AG09309 (cell line): ENCODE measurements at regions not wholly inside any gene's neighbourhood (a gene's known extent, or its start where the extent isn't known, plus 50 kb on each side); places are given as distances from the start of the nearest gene placed in this dataset.

Source experiments
- DNase-seq: peaks from one replicate; pipeline ENCODE4 v3.0.0-alpha.2; 2010; ENCODE audit warnings: low read depth
- H3K4me3 ChIP-seq: 2 replicates; pipeline ENCODE4 v1.5.1; 2011; ENCODE audit warnings: mild to moderate bottlenecking, low read depth, low read length, moderate library complexity; ENCODE audit not compliant: control insufficient read depth
- TF ChIP-seq, protein P1 (sequence below): IDR thresholded peaks from 2 replicates; pipeline ENCODE4 v1.5.1; 2011; ENCODE audit warnings: mild to moderate bottlenecking, low read depth, low read length, inconsistent platforms; ENCODE audit not compliant: insufficient read depth, control insufficient read depth; ENCODE audit errors: missing control alignments

GRCh38 chr6:114514170-114514569, 171.3 kb upstream of the HS3ST5 start:
- DNase-seq, result no peak

DNA sequence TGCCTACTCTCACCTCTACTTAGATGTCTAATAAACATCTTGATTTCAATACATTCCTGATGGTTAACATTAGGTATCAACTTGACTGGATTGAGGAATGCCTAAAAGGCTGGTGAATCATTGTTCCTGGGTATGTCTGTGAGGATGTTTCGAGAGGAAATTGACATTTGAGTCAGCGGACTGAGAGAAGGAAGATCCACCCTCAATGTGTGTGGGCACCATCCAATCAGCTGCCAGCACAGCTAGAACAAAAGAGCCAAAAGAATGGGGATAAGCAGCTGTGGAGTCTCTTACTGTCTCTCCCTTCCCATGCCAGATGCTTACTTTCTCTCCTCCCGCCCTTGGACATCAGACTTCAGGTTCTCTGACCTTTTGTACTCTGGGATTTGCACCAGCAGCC, 128.6 kb upstream of the HS3ST5 start:
- TF ChIP-seq, protein P1, sequence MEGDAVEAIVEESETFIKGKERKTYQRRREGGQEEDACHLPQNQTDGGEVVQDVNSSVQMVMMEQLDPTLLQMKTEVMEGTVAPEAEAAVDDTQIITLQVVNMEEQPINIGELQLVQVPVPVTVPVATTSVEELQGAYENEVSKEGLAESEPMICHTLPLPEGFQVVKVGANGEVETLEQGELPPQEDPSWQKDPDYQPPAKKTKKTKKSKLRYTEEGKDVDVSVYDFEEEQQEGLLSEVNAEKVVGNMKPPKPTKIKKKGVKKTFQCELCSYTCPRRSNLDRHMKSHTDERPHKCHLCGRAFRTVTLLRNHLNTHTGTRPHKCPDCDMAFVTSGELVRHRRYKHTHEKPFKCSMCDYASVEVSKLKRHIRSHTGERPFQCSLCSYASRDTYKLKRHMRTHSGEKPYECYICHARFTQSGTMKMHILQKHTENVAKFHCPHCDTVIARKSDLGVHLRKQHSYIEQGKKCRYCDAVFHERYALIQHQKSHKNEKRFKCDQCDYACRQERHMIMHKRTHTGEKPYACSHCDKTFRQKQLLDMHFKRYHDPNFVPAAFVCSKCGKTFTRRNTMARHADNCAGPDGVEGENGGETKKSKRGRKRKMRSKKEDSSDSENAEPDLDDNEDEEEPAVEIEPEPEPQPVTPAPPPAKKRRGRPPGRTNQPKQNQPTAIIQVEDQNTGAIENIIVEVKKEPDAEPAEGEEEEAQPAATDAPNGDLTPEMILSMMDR, result no peak
- no peak for DNase-seq
- H3K4me3 ChIP-seq, result no peak overlapping the region

More at GRCh38 chr6:114514170-114514569, 171.3 kb upstream of the HS3ST5 start:
- no peak overlapping the region for H3K4me3 ChIP-seq
- TF ChIP-seq, protein P1, result no peak

DNA sequence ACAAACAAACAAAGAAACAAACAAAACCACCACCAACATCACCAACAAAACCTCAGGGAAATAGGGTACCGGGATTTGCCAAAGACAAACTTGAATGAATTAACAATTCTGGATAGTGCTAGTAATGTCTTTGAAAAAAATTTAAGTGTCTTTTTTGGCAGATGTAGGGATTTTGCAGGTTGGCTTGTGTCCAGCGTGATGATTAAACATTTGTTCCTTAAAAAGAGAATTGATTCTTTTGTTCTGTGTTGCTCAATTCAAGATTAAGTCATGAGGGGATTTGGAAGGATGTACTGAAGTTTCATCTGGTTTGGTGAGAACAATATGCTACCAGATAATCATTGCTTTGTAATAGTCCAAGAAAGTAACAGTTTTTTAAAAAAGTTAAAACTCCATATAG, 125.1 kb upstream of the HS3ST5 start:
- no peak overlapping the region for H3K4me3 ChIP-seq
- TF ChIP-seq, protein P1, result no peak
- DNase-seq, result no peak

GRCh38 chr6:114465511-114465910, 122.7 kb upstream of the HS3ST5 start:
- TF ChIP-seq, protein P1, result no peak
- no peak overlapping the region for H3K4me3 ChIP-seq
- DNase-seq, result no peak

DNA sequence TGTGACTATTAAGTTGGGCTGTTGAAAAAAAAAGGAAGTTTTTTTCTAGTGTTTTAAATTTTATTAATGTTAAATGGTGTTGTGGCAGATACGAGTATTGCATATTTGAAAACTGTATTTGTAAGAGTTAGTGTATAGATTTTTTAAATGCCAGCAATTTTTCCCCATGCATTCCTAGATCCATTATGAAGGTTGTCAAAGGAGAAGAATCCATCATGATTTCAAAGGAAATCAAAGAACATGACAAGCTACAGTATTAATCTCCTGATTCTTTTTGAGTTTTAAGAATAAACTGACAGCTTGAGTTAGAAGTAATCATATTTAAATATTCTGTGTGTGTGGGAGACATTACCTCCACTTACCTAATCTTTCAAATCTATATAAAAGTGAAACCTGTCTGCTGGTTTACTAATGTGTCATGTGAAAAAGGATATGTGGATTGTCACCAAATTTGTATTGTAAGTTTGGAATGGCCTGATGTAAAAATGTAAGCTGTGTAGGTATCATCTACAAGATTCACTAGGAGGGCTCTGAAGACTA, 111.0 kb upstream of the HS3ST5 start:
- H3K4me3 ChIP-seq, result no peak overlapping the region
- TF ChIP-seq, protein P1, result no peak
- no peak for DNase-seq

DNA sequence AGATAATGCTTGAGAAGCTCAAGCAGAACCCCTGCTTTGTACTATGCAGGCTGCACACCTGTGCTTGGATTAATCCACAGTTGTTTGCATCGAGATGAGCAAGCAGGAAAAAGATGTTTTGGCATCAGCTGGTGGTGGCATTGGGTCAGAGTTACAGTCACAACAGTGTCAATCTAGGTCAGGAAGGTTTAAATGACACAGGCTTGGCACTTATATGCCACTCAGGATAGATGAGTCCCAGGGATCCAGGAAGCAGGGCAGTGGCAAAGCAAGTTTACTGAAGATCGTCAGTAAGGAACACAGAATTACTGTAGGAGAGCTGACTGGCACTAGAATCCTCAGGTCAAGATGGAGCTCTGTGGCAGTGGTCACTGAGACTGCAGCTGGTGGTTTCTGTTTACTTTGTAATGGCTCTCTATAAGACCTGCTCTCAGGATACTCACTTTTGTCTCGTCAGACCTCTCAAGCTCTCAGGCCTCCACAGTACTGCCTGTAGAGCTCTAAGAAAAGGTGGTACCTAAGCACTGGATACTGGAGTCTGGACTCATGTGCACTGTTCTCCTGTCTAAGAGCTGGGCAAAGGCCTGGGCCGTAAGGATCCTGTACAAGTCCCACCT, 110.1 kb upstream of the HS3ST5 start:
- TF ChIP-seq, protein P1, result no peak
- no peak overlapping the region for H3K4me3 ChIP-seq
- no peak for DNase-seq
